Suprapubic skin (tissue), 4 donors: ENCODE measurements at regions not wholly inside any gene's neighbourhood (a gene's known extent, or its start where the extent isn't known, plus 50 kb on each side); places are given as distances from the start of the nearest gene placed in this dataset.
"Not testable (repeated sequence)": the region's sequence is repeated elsewhere in the genome, so short reads cannot be mapped to it uniquely, and the experiment has no call there.

ENCODE experiments used
- DNase-seq, 2 donors: peaks; one replicate each; pipeline ENCODE4 v3.0.0-alpha.2; 2019; ENCODE audit warnings: low spot score in 2 of 2
- H3K27ac ChIP-seq: fragments of 200-600 bp; sonication (generic); one replicate; pipeline ENCODE4 v1.5.1; 2019
- H3K27me3 ChIP-seq: fragments of 200-600 bp; sonication (generic); one replicate; pipeline ENCODE4 v1.5.1; 2019
- H3K36me3 ChIP-seq: fragments of 200-600 bp; sonication (generic); one replicate; pipeline ENCODE4 v1.5.1; 2019
- H3K4me1 ChIP-seq: fragments of 200-600 bp; sonication (generic); one replicate; pipeline ENCODE4 v1.5.1; 2019
- H3K4me3 ChIP-seq: fragments of 200-600 bp; sonication (generic); one replicate; pipeline ENCODE4 v1.5.1; 2019; ENCODE audit warnings: mild to moderate bottlenecking
- H3K9me3 ChIP-seq: fragments of 200-600 bp; sonication (generic); one replicate; pipeline ENCODE4 v1.5.1; 2019
- EP300 ChIP-seq: sonication (generic); formaldehyde crosslinking; IDR thresholded peaks from one replicate; pipeline ENCODE4 v1.6.1; 2017; ENCODE audit warnings: antibody characterized with exemption
- POLR2A ChIP-seq, 2 donors: fragments of 450-650 bp; IDR thresholded peaks; one replicate each; pipeline ENCODE4 v1.6.1; 2017; ENCODE audit warnings: antibody characterized with exemption in 2 of 2, mild to moderate bottlenecking in 2 of 2, moderate library complexity in 2 of 2
- POLR2AphosphoS5 ChIP-seq, 3 donors: sonication (generic); formaldehyde crosslinking; IDR thresholded peaks; one replicate each; pipeline ENCODE4 v1.6.1; 2017; ENCODE audit warnings: antibody characterized with exemption in 3 of 3
- WGBS: methylation state at CpG from one replicate; pipeline ENCODE4 v1.1.5; 2018; 5-methylcytosine and 5-hydroxymethylcytosine counted together
- TF ChIP-seq, protein P1 (sequence below), 2 donors: fragments of 200-600 bp in 1 of 2; fragments of 450-650 bp in 1 of 2; sonication (generic) in 1 of 2; IDR thresholded peaks; one replicate each; pipeline ENCODE4 v1.5.1; 2016 to 2019; ENCODE audit warnings: antibody characterized with exemption in 2 of 2, mild to moderate bottlenecking in 1 of 2, moderate library complexity in 1 of 2

DNA sequence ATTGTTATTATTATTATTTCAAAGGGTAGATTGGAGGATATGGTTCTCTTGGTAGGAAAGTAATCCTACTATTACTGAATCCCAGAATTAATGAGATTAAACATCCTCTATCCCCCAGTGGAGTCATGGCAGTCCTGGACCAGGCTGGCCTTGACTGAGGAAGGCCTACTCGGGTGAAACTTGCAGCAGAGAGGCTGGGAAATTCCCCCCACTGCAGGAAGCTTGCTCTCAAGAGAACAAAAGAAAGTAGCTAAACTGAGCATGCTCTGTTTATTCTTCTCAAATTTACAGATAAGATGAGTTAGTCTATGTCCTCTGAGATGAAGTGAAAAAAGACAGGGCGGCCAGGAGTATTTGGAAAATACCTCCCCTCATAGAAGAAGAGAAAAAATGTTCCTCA lies 233.9 kb upstream of the RPS23 start:
- WGBS = 79% methylated on average over 2 of the region's 2 CpGs
- Histone ChIP-seq H3K27me3 (no peaks in the 10 kb centered on the region), H3K9me3 (no peaks in the 10 kb centered on the region), H3K4me1 (no peaks in the 10 kb centered on the region), H3K27ac (no peak overlapping the region), H3K4me3 (no peak overlapping the region), H3K36me3 (no peaks in the 10 kb centered on the region)
- no peak for DNase-seq
- no peak for TF ChIP-seq EP300
- TF ChIP-seq POLR2A (IDR thresholded peaks at IDR 0.05) = no peak
- no peak for TF ChIP-seq POLR2AphosphoS5 (IDR thresholded peaks at IDR 0.05)
- TF ChIP-seq, protein P1, sequence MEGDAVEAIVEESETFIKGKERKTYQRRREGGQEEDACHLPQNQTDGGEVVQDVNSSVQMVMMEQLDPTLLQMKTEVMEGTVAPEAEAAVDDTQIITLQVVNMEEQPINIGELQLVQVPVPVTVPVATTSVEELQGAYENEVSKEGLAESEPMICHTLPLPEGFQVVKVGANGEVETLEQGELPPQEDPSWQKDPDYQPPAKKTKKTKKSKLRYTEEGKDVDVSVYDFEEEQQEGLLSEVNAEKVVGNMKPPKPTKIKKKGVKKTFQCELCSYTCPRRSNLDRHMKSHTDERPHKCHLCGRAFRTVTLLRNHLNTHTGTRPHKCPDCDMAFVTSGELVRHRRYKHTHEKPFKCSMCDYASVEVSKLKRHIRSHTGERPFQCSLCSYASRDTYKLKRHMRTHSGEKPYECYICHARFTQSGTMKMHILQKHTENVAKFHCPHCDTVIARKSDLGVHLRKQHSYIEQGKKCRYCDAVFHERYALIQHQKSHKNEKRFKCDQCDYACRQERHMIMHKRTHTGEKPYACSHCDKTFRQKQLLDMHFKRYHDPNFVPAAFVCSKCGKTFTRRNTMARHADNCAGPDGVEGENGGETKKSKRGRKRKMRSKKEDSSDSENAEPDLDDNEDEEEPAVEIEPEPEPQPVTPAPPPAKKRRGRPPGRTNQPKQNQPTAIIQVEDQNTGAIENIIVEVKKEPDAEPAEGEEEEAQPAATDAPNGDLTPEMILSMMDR (IDR thresholded peaks at IDR 0.05) = no peak

- Histone ChIP-seq H3K27ac (no peak overlapping the region), H3K27me3 (no peaks in the 10 kb centered on the region), H3K4me1 (no peaks in the 10 kb centered on the region), H3K36me3 (no peaks in the 10 kb centered on the region), H3K4me3 (no peak overlapping the region), H3K9me3 (no peaks in the 10 kb centered on the region)
- DNase-seq = no peak
- WGBS = 82% methylated on average over 3 of the region's 3 CpGs
- TF ChIP-seq, protein P1 (IDR thresholded peaks at IDR 0.05) = no peak
- TF ChIP-seq POLR2A (IDR thresholded peaks at IDR 0.05) (no peak), POLR2AphosphoS5 (IDR thresholded peaks at IDR 0.05) (no peak), EP300 (no peak)
Observed at GRCh38 chr5:82511134-82511533, 233.0 kb upstream of the RPS23 start.

DNA sequence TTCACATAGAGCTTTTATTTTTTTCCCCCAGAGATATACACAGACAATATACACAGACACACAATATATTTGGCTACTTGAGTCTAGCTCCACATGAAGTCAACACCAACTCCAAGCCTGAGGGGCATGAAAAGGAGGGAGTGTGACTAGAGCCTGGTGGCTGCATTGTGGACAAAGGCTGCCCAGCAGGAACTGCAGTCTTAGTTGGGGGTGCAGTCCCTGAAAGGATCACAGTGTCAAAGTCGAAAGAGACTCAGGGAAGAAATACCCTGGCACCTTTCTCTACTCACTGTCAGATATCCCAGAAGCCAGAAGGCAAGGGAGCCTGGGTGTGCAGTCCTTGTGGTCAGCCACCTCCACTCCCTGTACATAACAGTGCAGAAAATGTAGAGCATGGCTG lies 231.6 kb upstream of the RPS23 start:
- Histone ChIP-seq H3K4me1 (no peaks in the 10 kb centered on the region), H3K36me3 (no peaks in the 10 kb centered on the region), H3K27ac (no peak overlapping the region), H3K4me3 (no peak overlapping the region), H3K9me3 (no peaks in the 10 kb centered on the region), H3K27me3 (no peaks in the 10 kb centered on the region)
- DNase-seq = no peak
- TF ChIP-seq POLR2A (IDR thresholded peaks at IDR 0.05) (no peak), EP300 (no peak), POLR2AphosphoS5 (IDR thresholded peaks at IDR 0.05) (no peak)
- TF ChIP-seq, protein P1 (IDR thresholded peaks at IDR 0.05) = no peak
- 27% methylated on average over 1 of the region's 1 CpG for WGBS

- H3K27ac ChIP-seq, H3K36me3 ChIP-seq, H3K9me3 ChIP-seq, H3K4me1 ChIP-seq, DNase-seq, H3K27me3 ChIP-seq, H3K4me3 ChIP-seq: not testable (repeated sequence)
- WGBS = 81% methylated on average over 3 of the region's 3 CpGs
Observed at GRCh38 chr5:82506390-82506789, 228.2 kb upstream of the RPS23 start.

- Histone ChIP-seq H3K9me3 (no peaks in the 10 kb centered on the region), H3K4me1 (no peaks in the 10 kb centered on the region), H3K36me3 (no peaks in the 10 kb centered on the region), H3K4me3 (no peak overlapping the region), H3K27ac (no peak overlapping the region), H3K27me3 (no peaks in the 10 kb centered on the region)
- TF ChIP-seq POLR2AphosphoS5 (IDR thresholded peaks at IDR 0.05) (no peak), EP300 (no peak), POLR2A (IDR thresholded peaks at IDR 0.05) (no peak)
- TF ChIP-seq, protein P1 (IDR thresholded peaks at IDR 0.05) = no peak
- DNase-seq = no peak
- WGBS = 75% methylated on average over 2 of the region's 2 CpGs
Observed at GRCh38 chr5:82499725-82500244, 221.6 kb upstream of the RPS23 start.

DNA sequence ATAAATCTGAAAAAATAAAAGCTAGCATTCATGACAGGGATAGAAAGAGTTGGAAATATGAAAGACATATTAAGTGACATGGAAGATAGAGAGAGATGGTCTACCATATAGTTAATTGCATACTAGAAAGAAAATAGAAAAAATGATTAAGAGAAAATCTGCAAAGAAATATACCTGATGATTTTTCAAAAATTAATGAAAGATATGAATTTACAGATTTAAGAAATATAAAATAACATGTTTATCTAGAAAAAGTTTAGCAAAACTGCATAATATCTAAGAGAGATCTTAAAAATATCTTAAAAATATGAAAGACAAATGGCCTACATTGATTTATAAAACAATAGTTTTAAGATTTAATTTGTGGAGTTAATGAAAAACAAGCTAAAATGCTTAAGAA lies 219.1 kb upstream of the RPS23 start:
- Histone ChIP-seq H3K4me3 (no peak overlapping the region), H3K36me3 (no peaks in the 10 kb centered on the region), H3K9me3 (no peaks in the 10 kb centered on the region), H3K27me3 (no peaks in the 10 kb centered on the region), H3K27ac (no peak overlapping the region), H3K4me1 (no peaks in the 10 kb centered on the region)
- no peak for DNase-seq
- TF ChIP-seq POLR2AphosphoS5 (IDR thresholded peaks at IDR 0.05) (no peak), POLR2A (IDR thresholded peaks at IDR 0.05) (no peak), EP300 (no peak)
- TF ChIP-seq, protein P1 (IDR thresholded peaks at IDR 0.05) = no peak
